ENCODE measurements at regions not wholly inside any gene's neighbourhood (a gene's known extent, or its start where the extent isn't known, plus 50 kb on each side); places are given as distances from the start of the nearest gene placed in this dataset.

DNA sequence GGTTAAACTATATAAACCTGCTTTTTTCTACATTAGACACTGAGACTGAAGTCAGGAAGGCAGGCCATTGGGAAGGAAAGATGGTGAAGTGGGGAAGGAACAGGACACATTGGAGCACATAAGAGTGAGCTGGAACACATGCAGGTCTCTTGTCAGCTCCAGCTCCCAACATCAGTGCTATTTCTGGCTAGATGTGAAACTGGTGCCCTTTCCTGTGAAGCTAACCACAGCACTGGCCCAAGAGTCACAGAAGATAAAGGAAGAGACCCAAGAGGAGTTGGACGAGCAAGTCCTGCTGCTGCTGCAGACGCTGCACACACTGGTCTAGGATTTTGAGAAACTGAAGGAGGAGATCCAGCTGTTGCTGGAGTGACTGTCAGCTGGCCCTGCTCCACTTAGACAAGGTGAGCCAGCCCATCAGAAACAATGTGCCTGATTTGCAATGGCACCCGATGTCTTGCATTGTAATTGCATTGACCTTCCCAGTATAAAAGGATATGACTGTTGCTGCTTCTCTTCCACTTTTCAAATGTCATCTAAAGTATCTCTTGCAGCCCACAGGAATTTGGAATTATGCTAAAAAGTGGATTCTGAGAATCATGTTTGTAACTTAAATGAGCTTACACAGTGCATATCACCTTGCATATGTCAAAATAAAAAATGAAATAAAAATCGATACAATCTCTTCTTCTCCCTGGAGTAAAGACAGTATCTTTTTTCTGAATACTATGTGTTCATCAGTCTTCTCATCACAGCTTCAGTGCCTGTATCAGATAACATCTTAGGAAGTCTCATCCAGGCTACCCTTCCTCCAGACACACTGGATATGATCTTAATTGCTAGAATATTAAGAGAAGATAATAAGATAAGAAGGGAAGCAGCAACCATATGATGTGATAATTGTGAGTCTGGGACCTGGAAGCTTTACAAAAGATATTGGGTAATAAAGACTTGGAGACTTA is 230.7 kb upstream of the SPRY2 start (continued):
- TF ChIP-seq, protein P1, sequence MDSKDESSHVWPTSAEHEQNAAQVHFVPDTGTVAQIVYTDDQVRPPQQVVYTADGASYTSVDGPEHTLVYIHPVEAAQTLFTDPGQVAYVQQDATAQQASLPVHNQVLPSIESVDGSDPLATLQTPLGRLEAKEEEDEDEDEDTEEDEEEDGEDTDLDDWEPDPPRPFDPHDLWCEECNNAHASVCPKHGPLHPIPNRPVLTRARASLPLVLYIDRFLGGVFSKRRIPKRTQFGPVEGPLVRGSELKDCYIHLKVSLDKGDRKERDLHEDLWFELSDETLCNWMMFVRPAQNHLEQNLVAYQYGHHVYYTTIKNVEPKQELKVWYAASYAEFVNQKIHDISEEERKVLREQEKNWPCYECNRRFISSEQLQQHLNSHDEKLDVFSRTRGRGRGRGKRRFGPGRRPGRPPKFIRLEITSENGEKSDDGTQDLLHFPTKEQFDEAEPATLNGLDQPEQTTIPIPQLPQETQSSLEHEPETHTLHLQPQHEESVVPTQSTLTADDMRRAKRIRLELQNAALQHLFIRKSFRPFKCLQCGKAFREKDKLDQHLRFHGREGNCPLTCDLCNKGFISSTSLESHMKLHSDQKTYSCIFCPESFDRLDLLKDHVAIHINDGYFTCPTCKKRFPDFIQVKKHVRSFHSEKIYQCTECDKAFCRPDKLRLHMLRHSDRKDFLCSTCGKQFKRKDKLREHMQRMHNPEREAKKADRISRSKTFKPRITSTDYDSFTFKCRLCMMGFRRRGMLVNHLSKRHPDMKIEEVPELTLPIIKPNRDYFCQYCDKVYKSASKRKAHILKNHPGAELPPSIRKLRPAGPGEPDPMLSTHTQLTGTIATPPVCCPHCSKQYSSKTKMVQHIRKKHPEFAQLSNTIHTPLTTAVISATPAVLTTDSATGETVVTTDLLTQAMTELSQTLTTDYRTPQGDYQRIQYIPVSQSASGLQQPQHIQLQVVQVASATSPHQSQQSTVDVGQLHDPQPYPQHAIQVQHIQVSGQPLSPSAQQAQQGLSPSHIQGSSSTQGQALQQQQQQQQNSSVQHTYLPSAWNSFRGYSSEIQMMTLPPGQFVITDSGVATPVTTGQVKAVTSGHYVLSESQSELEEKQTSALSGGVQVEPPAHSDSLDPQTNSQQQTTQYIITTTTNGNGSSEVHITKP (tag by site-specific recombination; IDR thresholded peaks at IDR 0.05), result no peak
- TF ChIP-seq SCRT1 (tag by site-specific recombination; IDR thresholded peaks at IDR 0.05; ENCODE audit: borderline replicate concordance) (no peak), HOXD13 (CRISPR knock-in tag; IDR thresholded peaks at IDR 0.05; ENCODE audit: borderline replicate concordance) (no peak), ZNF10 (tag by site-specific recombination; IDR thresholded peaks at IDR 0.05) (no peak), ZEB2 (tag by site-specific recombination; IDR thresholded peaks at IDR 0.05) (no peak), ZNF791 (tag by site-specific recombination; IDR thresholded peaks at IDR 0.05) (no peak), ZNF600 (tag by site-specific recombination; IDR thresholded peaks at IDR 0.05) (no peak)
- TF ChIP-seq, protein P2, sequence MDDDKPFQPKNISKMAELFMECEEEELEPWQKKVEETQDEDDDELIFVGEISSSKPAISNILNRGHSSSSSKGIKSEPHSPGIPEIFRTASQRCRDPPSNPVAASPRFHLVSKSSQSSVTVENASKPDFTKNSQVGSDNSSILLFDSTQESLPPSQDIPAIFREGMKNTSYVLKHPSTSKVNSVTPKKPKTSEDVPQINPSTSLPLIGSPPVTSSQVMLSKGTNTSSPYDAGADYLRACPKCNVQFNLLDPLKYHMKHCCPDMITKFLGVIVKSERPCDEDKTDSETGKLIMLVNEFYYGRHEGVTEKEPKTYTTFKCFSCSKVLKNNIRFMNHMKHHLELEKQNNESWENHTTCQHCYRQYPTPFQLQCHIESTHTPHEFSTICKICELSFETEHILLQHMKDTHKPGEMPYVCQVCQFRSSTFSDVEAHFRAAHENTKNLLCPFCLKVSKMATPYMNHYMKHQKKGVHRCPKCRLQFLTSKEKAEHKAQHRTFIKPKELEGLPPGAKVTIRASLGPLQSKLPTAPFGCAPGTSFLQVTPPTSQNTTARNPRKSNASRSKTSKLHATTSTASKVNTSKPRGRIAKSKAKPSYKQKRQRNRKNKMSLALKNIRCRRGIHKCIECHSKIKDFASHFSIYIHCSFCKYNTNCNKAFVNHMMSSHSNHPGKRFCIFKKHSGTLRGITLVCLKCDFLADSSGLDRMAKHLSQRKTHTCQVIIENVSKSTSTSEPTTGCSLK (tag by site-specific recombination; IDR thresholded peaks at IDR 0.05), result no peak
- TF ChIP-seq, protein P3, sequence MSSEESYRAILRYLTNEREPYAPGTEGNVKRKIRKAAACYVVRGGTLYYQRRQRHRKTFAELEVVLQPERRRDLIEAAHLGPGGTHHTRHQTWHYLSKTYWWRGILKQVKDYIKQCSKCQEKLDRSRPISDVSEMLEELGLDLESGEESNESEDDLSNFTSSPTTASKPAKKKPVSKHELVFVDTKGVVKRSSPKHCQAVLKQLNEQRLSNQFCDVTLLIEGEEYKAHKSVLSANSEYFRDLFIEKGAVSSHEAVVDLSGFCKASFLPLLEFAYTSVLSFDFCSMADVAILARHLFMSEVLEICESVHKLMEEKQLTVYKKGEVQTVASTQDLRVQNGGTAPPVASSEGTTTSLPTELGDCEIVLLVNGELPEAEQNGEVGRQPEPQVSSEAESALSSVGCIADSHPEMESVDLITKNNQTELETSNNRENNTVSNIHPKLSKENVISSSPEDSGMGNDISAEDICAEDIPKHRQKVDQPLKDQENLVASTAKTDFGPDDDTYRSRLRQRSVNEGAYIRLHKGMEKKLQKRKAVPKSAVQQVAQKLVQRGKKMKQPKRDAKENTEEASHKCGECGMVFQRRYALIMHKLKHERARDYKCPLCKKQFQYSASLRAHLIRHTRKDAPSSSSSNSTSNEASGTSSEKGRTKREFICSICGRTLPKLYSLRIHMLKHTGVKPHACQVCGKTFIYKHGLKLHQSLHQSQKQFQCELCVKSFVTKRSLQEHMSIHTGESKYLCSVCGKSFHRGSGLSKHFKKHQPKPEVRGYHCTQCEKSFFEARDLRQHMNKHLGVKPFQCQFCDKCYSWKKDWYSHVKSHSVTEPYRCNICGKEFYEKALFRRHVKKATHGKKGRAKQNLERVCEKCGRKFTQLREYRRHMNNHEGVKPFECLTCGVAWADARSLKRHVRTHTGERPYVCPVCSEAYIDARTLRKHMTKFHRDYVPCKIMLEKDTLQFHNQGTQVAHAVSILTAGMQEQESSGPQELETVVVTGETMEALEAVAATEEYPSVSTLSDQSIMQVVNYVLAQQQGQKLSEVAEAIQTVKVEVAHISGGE (tag by site-specific recombination; conservative IDR thresholded peaks at IDR 0.05; ENCODE audit: low read depth), result no peak
- TF ChIP-seq, protein P4, sequence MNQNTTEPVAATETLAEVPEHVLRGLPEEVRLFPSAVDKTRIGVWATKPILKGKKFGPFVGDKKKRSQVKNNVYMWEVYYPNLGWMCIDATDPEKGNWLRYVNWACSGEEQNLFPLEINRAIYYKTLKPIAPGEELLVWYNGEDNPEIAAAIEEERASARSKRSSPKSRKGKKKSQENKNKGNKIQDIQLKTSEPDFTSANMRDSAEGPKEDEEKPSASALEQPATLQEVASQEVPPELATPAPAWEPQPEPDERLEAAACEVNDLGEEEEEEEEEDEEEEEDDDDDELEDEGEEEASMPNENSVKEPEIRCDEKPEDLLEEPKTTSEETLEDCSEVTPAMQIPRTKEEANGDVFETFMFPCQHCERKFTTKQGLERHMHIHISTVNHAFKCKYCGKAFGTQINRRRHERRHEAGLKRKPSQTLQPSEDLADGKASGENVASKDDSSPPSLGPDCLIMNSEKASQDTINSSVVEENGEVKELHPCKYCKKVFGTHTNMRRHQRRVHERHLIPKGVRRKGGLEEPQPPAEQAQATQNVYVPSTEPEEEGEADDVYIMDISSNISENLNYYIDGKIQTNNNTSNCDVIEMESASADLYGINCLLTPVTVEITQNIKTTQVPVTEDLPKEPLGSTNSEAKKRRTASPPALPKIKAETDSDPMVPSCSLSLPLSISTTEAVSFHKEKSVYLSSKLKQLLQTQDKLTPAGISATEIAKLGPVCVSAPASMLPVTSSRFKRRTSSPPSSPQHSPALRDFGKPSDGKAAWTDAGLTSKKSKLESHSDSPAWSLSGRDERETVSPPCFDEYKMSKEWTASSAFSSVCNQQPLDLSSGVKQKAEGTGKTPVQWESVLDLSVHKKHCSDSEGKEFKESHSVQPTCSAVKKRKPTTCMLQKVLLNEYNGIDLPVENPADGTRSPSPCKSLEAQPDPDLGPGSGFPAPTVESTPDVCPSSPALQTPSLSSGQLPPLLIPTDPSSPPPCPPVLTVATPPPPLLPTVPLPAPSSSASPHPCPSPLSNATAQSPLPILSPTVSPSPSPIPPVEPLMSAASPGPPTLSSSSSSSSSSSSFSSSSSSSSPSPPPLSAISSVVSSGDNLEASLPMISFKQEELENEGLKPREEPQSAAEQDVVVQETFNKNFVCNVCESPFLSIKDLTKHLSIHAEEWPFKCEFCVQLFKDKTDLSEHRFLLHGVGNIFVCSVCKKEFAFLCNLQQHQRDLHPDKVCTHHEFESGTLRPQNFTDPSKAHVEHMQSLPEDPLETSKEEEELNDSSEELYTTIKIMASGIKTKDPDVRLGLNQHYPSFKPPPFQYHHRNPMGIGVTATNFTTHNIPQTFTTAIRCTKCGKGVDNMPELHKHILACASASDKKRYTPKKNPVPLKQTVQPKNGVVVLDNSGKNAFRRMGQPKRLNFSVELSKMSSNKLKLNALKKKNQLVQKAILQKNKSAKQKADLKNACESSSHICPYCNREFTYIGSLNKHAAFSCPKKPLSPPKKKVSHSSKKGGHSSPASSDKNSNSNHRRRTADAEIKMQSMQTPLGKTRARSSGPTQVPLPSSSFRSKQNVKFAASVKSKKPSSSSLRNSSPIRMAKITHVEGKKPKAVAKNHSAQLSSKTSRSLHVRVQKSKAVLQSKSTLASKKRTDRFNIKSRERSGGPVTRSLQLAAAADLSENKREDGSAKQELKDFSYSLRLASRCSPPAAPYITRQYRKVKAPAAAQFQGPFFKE (tag by site-specific recombination; IDR thresholded peaks at IDR 0.05; ENCODE audit: borderline replicate concordance), result no peak
